ENCODE measurements at regions not wholly inside any gene's neighbourhood (a gene's known extent, or its start where the extent isn't known, plus 50 kb on each side); places are given as distances from the start of the nearest gene placed in this dataset.

DNA sequence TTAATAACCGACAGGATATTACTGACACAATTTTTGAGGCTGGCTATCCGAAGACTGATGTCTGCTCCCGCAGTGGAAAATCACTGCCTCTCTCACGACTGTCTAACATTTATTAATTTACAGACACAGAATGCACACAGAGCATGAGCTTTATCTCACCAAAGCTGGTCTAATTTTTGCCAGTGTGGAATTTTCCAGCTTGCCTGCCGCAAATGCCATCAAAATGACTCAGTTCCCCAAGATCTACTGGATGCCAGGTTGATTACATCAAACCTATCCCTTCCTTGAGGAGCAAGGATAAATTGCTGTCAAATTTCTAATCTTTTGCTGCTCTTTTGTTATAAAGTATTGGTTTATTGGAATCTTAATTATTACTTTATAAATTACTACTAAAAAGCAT, 1775.1 kb upstream of the PCDH20 start:
- FAIRE-seq: no peak
- DNase-seq (ENCODE audit: insufficient read length, low spot score): peak; percentile 22

DNA sequence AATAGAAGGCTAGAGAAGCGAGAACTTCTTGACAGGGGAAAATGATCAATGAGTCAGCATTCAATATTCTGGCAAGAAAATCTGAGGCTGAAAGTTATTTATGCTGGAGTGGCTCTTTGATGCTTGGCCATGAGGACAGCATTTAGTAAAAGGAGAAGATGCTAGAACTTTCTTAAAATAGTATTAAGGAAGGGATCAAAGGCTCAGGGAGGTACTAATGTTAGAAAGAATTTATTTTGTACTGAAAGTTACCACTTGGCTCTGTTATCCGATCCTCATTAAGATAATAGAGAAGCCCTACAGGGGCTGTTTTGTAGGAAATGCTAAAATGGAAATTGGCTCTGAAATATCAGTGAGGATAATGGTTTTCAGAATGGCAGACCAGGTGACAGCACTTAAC, 1774.6 kb upstream of the PCDH20 start:
- FAIRE-seq: no peak
- no peak for DNase-seq (ENCODE audit: insufficient read length, low spot score)

DNA sequence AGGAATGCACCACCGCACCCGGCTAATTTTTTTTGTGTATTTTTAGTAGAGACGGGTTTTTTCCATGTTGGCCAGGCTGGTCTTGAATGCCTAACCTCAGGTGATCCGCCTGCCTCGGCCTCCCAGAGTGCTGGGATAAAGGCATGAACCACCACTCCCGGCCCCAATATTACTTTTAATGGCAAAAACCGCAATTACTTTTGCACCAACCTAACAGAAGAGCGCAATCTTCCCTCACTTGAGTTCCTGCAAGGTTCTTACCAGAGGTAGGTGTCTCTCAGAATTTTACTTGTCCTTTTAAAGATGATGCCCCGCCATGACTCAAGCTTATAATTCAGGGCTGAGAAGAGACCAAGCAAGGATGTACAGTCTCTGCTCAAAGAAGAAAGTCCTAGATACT, 1774.1 kb upstream of the PCDH20 start:
- DNase-seq (ENCODE audit: insufficient read length, low spot score) (no peak), FAIRE-seq (no peak)

DNA sequence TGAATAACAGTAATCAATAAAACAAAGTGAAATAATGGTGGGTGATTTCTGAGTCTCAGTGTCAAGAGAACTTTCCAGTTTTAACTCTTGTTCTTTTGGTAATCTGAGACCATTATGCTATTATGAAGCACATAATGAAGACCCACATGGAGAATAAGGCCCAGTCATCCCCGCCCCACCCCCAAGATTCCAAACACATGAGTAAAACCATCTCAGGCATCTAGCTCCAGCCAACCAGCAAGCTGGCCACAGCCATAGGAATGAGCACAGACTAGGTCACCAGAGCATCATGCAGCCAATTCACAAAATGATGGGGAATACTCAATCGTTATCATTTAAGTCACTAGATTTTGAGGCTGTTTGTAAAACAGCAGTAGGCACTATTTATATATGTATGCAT, 1769.0 kb upstream of the PCDH20 start:
- DNase-seq (ENCODE audit: insufficient read length, low spot score) (peak; percentile 26), FAIRE-seq (no peak)

DNA sequence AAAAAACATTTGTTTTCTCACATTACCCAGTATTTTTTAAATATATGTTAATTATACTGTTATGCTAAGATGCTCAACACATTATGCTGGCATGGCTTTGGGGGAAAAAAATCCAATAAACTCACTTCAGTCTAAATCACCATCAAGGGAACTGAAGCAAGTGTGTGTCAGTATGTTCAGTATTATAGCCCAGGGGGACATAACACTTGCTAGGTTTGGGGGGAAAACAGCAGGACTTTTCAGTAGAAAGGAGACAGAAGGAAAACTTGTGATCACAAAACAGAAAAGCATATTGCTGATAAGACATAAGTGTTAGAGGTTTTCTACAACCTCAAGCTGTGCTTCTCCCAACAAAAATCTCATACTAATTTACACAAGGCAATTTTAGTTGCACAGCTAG, 1759.9 kb upstream of the PCDH20 start:
- FAIRE-seq: no peak
- no peak for DNase-seq (ENCODE audit: insufficient read length, low spot score)

DNA sequence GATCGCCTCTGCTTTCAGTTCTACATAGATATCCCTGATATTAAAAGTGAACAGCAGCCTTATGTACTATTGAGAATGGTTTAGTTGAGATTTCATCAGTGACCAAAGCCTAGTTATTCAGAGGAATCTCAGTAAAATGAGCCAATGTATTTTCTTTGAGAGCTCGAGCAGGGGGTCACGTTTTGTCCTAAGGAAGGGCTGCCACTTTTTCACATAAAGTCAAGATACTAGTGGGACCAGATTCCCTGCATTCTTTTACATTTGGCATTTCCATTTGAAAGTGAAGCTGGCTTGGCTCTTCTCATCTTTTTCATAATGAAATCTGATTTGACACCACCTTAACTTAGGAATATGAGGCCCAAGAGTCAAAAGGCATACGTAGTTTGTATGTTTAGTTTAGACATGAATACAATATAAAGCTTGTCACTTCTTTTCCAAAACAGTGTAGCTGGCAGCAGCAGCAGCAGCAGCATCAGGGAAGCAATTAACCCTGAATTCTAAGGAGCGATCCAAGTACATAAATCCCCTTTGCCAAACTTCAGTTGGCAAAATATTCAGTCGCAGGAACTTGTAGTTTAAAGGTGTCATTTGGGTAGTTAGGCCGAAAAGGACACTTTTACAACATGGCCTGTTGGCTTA, 1752.2 kb upstream of the PCDH20 start:
- DNase-seq (ENCODE audit: insufficient read length, low spot score): no peak
- no peak for FAIRE-seq

DNA sequence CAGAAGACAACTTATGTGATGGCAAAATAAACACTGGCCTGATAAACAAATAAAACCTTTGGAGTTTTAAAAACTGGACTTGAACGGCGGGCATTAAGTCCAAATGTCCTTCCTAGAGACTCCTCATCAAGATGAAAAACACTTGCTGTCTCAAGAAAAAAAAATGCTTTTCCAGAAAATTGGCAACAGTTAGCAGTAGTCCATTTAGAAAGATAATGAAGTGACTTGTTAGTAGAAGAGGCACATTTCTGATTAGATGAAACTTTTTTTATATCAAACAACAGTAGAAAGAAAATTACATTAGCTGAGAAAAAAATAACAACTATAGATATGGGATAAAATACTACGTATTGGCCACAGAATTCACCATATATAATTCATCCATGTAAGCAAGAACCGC, 1750.7 kb upstream of the PCDH20 start:
- DNase-seq (ENCODE audit: insufficient read length, low spot score): no peak
- no peak for FAIRE-seq

DNA sequence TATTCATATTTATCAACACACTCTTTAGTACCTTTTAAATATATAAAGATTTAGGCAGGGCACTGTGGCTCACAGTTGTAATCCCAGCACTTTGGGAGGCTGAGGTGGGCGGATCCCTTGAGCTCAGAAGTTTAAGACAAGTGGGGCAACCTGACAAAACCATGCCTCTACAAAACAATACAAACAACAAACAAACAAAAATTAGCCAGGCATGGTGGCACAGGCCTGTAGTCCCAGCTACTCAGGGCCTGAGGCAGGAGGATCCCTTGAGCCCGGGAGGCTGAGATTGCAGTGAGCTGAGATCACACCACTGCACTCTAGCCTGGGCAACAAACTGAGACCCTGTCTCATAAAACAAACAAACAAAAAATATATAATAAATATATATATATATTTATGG, 1748.3 kb upstream of the PCDH20 start:
- DNase-seq (ENCODE audit: insufficient read length, low spot score): no peak
- FAIRE-seq: no peak

DNA sequence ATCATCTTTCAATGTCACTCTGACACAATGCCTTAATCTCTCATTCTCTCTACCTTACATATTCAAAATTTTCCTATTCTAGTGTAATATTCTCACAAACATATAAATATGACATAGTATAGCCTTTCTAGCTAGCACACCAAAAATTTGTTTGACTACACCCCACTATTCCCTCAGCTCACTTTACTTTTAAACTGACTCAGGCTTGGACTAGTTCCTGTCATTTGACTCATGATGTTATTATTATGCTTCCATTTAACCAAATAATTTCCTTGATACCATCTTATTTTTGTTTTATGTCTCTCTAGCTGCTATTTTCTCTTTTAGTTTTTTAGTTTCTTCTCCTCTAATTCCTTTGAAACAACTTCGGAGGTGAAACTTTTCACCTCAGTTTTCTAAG, 1745.6 kb upstream of the PCDH20 start:
- FAIRE-seq: no peak
- DNase-seq (ENCODE audit: insufficient read length, low spot score): no peak

DNA sequence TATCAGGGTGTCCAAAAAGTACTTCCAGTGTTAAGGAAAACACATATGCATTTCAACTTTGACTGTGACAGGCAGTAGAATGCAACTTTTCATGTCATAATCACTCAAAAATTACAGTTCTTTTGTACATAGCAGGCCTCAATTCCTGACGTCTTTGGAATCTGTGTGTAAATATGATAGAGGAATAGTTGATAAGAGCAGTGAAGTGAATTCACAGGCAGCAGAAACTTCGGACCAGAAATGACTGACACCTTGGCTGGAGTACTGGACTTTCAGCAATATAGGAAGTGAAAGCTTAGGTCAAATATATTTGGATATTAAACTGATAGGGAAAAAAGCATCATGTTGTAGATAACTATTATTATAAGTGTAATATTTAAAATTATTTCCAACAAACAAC, 1741.2 kb upstream of the PCDH20 start:
- FAIRE-seq: no peak
- DNase-seq (ENCODE audit: insufficient read length, low spot score): no peak

DNA sequence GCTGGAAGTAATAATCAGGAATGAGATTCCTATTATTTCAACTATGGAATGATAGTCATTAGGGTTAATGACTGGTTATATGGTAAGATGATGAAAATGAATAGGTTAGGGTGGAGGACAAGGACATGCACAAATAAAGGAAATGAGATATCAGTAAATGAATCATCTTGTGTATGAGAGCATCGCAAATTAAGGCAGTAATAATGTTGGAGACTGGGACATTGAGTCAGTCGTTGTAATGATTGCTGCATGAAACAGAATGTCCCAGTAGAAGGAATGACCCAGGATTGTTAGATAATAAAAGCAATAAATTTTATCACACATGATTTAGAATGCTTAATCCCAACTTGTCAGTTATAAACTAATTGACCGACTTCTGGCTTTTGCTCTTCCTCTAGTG, 1733.7 kb upstream of the PCDH20 start:
- DNase-seq (ENCODE audit: insufficient read length, low spot score) (no peak), FAIRE-seq (no peak)

DNA sequence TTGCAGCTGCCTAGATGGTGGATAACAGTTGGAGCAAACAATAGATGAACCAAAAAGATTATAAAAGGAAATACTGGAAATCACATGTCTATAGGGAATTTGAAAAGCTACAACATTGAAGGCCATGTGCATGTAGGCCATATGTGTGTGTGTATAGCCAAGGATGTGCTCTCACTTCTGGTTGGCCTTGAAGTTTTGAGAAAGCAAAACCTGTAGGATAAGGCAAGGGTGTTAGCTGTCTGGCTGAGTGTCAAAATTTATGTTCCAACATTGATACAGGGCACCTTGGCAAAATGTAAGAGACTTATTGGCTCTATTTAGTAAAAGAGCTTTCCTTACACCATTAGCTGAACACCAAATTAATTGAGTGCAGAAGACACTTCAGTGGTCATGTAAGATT, 1723.6 kb upstream of the PCDH20 start:
- FAIRE-seq (no peak), DNase-seq (ENCODE audit: insufficient read length, low spot score) (no peak)

DNA sequence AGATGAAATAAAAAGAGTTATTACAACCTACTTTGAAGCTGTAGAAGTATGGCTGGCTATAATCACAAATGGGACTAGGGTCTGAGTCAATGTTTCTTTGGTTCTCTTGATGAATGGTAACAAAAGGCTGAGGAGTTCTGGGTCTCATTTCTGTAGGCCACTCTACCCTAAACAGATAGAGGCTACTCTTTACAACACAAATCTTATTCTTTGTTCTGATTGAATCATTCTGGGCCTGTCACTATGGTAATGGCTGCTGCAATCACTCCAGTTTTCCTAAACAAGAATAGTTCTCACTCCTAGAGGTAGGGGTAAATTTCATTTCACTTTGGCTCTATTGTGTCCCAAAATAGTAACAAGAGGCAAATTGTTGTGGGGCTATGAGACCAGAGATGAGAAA, 1714.3 kb upstream of the PCDH20 start:
- FAIRE-seq: no peak

DNA sequence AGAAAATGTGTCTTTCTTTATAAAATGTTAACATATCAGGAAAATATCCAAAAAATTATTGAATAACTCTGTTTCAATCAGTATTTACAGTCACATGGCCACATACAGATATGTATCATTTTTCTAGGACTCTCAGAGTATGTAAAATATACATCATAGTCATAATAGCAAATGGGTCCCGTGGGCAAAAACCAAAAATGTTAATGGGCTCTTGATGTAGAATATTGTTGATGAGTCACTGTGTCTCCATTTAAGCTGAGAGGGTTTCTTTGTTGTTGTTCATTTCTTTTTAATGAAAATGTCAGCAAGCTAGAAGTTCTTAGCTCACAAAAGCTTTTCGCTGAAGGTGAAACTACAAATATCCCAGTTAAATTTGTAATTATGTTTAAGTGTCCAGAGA, 1713.1 kb upstream of the PCDH20 start:
- DNase-seq (ENCODE audit: insufficient read length, low spot score) (no peak), FAIRE-seq (no peak)

More for the DNA sequence above, 1714.3 kb upstream of the PCDH20 start:
- DNase-seq (ENCODE audit: insufficient read length, low spot score): no peak

DNA sequence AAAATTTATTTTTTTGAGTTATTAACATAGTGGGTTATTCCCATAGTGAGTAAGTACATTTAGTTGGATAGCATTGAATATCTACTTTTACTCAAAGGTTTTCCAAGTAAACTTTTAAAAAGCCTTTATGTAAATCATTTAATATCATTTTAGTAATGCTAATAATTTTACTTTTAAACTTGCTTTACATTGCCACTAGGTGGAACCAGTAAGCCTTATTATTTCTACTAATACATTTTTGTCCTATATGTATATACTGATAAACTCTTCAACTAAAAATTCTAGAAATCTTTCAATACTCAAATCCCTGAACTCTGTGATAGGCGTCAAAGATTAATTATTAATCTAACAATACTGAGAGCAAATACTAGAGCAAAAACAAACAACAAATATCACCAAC, 1709.2 kb upstream of the PCDH20 start:
- no peak for DNase-seq (ENCODE audit: insufficient read length, low spot score)
- no peak for FAIRE-seq

DNA sequence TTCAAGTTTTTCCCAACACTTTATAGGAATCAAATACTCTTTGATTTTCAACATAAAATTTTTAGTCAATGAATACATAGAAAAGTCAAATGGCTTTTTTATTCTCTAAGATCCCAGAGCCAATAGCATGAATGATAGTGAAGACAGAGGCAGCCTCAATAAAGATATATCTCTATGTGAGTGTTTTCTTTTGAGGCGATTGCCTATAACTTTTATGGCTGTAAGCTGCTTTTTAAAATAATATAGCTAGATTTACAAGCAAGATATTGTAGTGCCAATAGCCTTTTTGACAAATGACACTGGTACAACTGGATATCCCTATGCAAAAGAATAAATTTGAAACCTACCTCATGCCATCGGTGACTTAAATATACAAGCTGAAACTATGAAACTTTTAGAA, 1705.2 kb upstream of the PCDH20 start:
- FAIRE-seq: no peak
- DNase-seq (ENCODE audit: insufficient read length, low spot score): no peak

DNA sequence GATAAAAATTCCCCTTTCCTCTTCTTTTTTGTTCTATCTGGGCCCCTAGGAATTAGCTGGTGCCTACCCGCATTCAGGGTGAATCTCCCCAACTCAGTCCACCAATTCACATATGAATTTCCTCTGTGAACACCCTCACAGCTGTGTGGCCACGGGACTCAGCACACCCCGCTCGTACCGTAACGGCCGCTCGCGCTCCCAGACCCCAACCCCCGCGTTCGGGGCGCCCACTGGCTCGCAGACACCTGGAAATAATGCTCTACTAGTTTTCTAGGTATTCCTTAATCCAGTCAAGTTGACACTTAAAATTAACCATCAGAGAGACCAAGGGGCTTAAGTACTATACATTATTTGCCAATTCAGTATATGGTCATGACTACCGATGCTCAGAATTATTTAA, 1702.1 kb upstream of the PCDH20 start:
- DNase-seq (ENCODE audit: insufficient read length, low spot score) (no peak), FAIRE-seq (no peak)

DNA sequence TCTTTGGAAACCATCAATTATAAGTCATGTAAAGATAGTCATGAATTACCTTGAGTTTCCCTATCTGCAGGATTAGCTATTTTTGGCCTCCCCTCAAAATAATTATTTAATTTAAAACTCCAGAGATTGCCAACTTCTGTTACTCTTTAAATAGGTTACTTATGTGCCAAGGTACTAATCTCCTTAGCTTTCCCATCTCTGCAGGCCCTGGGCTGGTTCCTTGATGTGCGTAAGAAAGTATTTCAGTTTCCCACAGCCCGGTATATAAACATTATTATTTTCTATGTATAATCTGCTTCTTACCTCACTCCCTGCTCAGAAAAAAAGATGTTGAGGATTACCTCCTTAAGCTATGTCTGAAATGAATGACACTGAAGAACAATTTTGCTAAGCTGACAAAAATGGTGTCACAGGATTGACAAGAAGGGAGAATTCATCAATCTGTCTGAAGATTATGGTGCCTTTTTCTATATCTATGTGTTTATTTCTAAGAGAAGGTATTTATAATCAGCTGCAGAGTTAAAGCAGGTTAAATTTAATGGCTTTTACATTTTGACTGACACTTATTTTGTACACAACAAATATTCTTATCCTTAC, 1697.2 kb upstream of the PCDH20 start:
- DNase-seq (ENCODE audit: insufficient read length, low spot score) (no peak), FAIRE-seq (no peak)

DNA sequence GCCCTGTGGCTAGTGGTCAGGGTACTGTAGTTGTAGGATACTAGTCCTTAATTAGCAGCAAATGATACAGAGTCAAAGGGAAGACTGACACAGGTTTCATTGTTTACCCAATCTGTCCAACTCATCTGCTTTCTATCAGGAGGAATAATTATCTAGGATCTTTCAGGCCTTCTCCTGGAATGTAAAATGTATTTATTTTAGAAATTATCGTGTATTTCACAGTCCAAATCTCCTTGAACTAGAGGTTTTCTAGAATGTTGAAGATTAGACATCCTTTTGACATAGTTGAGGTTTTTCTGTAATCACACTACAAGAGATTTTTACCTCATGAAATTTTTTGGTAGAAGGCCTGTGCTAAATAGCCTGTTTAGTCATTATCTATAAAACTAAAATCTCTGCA, 1694.8 kb upstream of the PCDH20 start:
- no peak for FAIRE-seq
- no peak for DNase-seq (ENCODE audit: insufficient read length, low spot score)

DNA sequence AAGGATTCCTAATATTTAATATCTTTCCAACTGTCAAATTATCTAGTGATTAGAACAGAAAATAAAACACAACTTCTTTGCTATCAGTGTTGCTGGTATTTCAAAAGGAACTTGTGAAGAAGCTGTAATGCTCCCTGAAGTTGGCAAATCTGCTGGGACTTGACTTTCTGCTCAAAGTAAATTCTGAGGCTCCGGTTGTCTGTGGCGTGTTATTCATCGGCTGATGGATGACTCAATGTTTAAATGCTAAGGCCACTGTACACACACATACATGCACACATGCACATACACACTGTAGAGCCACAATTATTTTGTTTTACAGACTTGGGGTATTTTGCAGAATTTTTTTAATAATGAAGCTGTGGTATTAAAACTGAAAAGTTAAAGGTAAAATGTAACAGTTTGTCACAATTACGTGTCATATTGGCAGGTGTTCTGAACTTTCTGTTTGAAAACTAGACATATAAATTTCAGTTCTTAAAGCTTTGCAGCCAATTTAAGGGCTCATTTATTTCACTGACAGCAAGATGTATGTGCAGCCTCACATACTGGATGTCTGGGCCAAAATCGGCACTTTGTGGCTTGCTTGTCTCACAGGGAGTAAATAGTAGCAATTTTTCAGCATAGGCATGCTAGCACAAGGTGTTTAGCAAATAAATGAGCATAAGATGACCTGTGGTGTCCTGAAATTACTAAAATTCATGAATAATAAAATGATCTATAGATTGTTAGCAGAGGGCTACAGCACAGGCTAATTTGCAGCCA, 1691.7 kb upstream of the PCDH20 start:
- FAIRE-seq (no peak), DNase-seq (ENCODE audit: insufficient read length, low spot score) (no peak)

DNA sequence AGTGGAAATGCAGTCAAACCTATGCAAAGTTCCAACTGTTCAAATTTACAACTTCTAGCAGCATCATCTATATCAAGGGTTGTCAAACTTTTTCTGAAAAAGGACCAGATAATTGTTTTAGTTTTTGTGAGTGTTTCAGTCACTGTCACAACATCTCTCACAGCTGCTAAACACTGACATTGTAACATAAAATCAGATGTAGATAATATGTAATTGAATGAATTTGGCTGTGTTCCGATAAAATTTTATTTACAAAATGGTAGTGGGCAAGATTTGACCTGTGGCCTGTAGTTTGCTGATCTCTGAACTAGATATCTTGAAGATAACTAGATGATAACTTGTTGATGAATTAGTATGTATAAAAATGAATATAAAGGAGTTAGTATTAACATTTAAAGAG, 1679.1 kb upstream of the PCDH20 start:
- DNase-seq (ENCODE audit: insufficient read length, low spot score): no peak
- FAIRE-seq: no peak

DNA sequence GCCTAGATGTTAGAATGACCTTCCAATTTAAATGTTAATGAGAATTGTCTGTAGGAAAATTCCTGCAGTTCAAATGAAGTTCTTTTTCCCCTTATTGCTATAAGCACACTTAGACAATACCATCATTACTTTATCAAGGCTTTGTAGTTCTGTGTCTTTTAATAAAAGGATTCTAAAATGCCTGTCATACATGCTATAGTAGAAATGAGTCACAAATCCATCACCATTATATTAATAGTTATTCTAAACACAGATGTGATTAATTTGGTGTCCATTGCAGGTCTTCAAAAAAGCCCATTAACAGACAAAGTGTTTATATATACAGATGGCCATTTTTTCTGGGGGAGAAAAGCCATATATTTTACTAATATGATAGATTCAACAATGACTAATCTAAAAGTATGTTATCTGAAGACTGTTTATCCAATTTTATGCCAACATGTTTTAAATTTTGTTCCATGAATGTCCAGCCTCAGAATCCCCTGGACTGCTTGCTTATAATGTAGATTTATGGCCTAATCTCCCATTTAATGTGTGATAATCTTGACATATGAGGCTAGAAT, 1678.3 kb upstream of the PCDH20 start:
- FAIRE-seq: no peak
- DNase-seq (ENCODE audit: insufficient read length, low spot score): no peak

Measured in HTR-8/SVneo (cell line).